ENCODE measurements at regions not wholly inside any gene's neighbourhood (a gene's known extent, or its start where the extent isn't known, plus 50 kb on each side); places are given as distances from the start of the nearest gene placed in this dataset.
"Not testable (repeated sequence)": the region's sequence is repeated elsewhere in the genome, so short reads cannot be mapped to it uniquely, and the experiment has no call there.

DNA sequence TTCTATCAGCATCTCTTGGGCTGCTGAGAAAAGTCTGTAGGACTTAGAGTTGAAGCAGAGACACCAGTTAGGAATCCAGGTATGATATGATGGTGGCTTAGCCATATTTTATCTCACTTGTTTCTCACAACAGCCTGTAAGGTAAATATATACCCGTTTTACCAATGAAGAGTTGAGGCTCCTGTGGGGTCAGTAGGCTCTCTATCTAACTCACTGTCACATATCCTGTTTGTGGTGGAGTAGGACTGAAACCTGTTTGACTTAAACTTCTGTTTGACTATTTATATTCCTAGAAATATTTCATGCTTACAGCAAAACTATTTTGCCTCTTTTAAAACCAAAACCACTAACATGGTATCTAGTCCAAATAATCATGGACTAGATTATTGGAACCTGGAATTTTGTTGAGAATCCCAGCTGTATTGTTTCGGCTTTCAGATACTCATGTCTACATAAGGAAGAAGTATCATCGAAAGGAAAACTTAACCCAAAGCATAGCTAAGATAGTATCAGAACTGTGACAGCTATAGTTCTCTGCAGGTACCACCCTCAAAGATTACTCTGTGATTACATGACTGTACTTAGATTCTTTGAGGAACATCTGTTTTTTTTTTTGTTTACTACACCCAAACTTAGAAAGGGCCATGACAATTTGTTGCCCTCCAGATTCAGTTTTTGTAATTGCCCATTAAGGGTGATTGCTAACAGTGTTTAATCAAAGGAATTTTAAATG lies 216.1 kb upstream of the THUMPD2 start:
- no peak for DNase-seq

DNA sequence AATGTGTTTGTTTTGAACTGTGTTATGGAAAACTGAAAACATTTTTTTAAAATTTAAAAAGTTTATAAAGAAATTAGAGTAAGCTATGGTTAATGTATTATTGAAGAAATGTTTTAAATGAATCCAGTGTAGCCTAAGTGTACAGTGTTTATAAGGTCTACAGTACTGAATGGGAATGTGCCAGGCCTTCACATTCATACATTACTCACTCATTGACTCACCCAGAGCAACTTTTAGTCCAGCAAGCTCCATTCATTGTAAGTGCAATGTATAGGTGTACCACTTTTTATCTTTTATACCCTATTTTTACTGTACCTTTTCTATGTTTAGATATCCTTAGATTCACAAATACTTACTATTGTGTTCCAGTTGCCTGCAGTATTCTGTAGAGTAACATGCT lies 215.1 kb upstream of the THUMPD2 start:
- DNase-seq: no peak

DNA sequence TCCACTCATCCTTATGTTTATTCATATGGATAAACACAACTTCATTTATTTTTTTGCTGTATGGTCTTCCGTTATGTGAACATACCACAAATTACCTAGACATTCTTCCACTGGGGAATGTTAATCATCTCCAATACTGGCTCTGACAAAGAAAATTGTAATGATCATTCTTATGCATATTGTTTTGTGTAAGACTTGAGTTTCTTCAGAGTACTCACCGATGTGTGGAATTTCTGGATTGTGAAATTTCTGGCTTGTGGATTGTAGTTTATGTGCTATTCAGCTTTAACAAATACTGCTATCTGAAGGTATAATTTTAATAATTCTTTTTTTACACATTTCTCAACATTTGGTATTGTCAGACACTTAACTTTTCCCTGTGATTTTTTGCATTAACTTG lies 212.2 kb upstream of the THUMPD2 start:
- no peak for DNase-seq

DNA sequence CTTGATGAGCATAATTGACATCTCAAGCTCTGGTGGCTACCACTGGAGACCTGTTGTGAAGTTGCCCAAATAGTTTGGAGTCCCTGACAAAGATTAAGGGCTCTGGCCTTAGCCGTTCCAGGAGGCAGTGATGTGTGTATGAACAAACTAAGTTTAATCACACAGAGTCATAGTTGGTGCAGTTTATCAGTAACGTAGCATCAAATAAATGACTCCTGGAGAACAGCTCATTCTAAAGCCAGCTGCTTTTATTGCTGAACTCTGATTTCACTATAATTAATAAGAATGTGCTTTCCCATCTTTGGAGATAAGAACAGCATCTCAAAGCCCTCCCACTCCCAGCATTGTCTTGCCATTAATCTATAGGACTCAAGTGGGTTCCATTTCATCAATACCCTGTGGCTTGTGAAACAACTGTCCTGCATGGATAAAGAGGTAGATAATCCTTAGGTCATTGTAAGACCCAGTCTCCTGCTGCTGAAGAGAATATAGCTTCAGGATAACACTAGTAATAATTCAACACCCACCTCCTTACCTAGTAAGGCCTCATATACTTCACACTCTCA lies 211.4 kb upstream of the THUMPD2 start:
- no peak for DNase-seq

GRCh38 chr2:39989888-39990287 lies 210.8 kb upstream of the THUMPD2 start:
- no peak for DNase-seq

DNA sequence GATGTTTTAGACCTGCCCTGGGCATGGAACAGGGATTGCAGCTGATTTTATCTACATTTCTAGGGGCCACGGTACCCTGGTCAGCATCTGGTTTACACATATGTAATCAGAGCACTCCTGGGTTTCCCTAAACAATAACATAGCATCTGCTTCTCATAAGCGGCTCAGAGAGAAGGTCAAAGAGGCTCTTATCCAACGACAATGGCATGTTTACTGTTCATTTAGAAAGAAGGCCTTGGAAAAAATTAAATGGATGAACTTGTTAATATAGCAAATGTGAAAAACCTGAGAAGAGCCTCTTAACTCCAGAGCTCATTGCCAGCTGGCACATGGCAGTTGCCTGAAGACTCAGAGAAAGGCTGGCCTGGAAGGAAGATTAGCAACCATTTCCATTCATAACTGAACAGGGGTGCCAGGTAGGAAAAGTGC lies 202.8 kb upstream of the THUMPD2 start:
- no peak for DNase-seq

DNA sequence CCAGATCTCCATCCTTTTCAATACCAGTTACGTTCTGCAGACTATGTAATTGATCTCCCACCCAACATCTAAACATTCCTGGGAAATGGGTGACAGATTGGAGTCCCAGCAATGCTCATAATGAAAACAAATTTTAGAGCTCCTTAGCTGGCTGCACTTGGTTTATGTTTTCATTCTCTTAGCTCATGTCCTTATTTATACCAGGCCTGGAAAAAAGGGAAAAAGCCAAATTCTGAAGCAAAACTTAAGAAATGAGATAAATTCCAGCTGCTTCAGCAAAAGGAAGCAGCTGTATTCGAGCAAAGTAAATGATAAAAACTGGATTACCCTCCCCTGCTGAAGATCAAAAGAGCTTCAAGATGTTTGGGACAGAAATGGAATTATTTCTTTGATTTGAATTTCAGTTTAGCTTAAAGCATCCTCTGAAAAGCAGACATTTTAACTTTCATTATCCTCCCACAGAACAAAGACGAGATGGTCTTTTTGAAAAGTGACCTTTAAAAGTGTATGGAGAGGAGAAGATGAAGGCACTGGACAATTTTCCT lies 196.5 kb upstream of the THUMPD2 start:
- no peak for DNase-seq

- DNase-seq: no peak
Measured at GRCh38 chr2:39968037-39968436, 189.0 kb upstream of the THUMPD2 start.

- not testable (repeated sequence) for DNase-seq
Measured at GRCh38 chr2:39960681-39961080, 181.6 kb upstream of the THUMPD2 start.

DNA sequence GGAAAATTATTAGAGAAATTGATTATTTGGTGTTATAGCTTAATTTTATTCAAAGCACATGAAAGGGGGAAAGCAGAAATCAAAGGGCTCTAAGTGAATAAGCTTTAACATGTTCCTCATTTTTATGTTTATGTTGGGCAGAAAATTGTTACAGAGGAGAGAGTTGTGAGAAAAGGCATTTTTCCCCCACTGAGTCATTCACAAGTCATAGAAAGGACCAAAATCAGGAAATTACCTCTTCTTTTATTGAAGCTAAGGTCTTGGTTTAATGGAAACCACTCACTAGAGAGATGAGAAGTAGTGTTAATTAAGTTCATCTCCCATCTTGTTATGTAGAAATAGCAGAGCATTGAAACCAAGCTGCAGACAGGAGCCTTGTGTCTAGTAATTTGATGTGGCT lies 175.3 kb upstream of the THUMPD2 start:
- DNase-seq: no peak

DNA sequence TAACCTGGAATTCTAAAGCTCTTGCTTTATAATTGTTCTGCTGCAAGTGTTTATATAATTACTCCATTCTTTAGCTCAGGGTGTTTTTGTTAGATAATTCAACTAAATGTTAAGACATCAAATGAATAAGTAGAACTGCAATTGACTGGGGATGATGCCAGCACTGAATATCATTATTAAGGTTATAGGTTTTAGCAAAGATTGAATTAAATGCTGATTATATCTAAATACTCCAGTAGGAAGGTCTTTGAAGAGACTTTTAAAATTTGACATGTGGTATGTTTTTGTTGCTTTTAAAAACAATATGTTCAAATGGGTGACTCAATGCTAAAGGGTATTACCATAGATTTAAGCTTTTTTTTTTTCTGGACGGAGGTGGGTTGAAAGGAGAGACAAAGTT lies 170.1 kb upstream of the THUMPD2 start:
- no peak for DNase-seq

DNA sequence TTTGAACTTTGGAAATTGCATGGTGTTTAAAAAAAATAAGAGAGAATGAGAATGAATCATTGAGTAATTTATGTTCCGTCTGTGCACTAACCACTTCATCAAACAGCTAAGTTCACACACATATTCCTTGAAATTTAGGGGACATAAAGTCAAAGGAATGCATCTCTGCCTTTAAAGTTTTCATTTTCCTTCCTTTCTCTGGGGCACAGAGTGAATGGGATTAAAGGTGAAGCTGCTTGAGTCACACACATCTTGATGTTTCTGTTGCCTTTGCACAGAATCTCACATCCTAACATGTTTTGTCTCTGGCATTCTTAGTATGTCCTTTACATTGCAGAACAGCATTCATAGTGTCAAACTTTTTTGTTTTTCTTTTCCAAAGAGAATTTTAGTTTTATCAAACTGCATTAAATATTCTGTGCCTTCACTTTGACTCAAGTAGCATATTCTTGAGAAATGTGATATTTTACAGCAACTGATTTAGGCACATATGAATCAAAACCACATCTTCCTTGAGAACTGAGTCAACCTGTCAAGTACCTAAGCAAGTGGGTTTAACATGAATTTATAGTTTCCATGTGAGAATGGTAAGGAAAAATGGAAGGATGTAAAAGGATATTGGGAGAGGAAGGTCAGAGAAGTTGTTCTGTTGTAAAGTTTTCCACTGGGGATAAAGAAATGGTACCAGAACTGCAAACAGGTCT lies 169.1 kb upstream of the THUMPD2 start:
- no peak for DNase-seq

DNA sequence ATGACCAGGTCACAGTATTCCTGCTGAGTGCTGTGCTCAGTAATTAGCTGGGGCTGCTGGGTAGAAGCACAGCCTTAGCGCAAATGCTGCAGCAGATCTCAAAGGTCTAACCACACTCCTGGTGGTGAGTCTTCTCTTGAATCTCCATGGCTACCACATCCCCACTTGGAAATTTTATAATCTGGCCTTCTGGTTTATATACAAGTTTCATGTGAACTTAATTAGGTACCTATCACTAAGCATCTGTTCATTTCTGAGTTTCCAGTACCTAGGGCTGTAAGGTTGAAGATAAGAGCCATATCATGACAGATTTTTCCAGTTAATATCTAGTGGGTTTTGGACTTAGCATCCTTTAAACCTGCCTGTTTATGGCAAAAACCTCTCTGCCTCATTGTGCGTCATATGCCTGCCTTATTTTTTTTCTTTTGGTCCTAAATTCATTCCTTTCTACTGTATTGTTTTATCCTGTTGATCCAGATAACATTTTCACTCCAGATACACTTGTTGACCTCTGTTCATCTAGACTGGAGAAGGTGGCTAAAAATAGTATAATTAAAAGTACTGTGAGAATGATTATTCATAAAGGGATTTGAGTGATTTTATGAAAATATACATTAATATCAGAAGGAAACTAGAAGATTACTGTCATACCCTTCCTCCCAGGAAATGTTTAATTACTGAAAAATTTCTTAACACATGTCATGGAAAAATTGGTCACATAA lies 168.4 kb upstream of the THUMPD2 start:
- DNase-seq: no peak

GRCh38 chr2:39942950-39943349 lies 163.9 kb upstream of the THUMPD2 start:
- DNase-seq: no peak

- no peak for DNase-seq
Measured at GRCh38 chr2:39938035-39938835, 159.2 kb upstream of the THUMPD2 start.

DNA sequence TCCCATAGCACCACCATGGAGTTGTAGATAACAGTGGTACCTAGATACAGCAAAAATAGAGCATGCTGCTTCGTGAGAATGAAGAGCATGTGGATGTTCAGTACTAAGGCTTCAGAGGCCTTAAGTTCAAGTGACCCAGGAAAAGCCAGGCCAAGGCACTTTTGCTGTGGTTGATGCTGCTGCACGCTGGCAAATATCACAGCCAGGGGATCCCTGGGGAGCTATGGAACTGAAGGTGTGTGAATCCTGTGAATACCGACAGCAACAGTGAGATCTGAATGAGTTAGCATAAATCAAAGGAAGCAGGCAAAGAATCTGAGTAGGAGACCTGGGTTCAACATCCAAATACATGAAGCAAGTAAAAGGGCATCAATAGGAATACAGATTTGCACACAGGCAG lies 158.6 kb upstream of the THUMPD2 start:
- no peak for DNase-seq

GRCh38 chr2:39934851-39935250 lies 155.8 kb upstream of the THUMPD2 start:
- DNase-seq: no peak

DNA sequence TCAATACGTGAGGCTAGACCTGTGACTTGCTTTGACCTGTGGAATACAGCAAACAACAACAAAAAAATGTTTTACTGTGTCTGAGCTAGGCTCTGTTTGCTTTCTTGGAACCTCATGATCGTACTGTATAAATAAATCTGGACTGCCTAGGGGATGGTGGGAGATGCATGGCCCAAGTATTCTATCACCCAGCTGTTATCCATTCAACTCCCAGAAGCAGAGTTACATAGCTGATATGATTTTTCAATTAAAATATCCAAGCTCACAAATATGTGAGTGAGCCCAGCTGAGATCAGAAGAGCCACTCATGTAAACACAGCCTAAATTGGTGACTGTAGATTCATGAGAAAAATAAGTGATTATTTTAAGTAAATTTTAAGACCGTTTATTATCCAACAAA lies 154.1 kb upstream of the THUMPD2 start:
- no peak for DNase-seq

GRCh38 chr2:39932198-39932597 lies 153.1 kb upstream of the THUMPD2 start:
- no peak for DNase-seq

- no peak for DNase-seq
Measured at GRCh38 chr2:39930175-39930917, 151.3 kb upstream of the THUMPD2 start.

DNA sequence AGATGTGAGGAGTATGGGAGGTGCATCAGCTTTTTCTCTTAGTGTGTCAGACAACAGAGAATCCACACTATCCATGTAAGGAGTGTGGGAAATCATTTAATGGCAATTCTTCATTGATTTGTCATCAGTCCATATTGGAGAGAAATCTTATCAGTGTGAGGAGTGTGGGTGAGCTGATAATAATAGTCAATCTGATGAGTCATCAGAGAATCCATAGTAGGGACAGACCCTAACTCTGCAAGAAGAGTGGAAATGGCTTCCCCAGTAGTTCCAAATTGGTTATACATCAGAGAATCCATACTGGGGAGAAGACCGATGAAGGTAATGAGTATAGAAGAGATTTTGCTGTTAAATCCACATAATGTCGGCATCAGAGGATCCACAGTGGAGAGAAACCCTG lies 150.5 kb upstream of the THUMPD2 start:
- no peak for DNase-seq

DNA sequence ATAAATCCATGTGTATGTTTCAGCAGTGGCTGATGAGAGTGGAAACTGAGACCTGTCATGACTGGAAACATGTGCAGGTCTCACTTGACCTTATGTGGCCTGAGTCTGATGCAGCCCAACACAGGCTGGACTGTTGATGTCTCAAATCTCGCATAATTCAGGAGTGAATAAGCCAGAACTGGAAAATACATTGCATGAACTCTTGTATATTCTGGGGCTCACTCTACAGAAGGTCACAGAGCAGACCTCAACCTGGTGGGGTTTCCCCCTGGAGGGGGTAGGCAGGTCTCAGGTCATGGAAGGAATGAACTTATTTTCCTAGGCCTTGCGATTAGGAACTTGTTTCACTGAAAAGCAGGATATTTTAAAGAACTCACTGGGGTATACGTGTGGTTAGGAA lies 146.3 kb upstream of the THUMPD2 start:
- DNase-seq: no peak

Measured in activated effector memory CD4-positive, alpha-beta T cell treated with anti-CD3 and anti-CD28 coated beads, Interleukin-2, amount 50 U/mL, for 16 hours (primary cell).